ENCODE measurements at regions not wholly inside any gene's neighbourhood (a gene's known extent, or its start where the extent isn't known, plus 50 kb on each side); places are given as distances from the start of the nearest gene placed in this dataset.

DNA sequence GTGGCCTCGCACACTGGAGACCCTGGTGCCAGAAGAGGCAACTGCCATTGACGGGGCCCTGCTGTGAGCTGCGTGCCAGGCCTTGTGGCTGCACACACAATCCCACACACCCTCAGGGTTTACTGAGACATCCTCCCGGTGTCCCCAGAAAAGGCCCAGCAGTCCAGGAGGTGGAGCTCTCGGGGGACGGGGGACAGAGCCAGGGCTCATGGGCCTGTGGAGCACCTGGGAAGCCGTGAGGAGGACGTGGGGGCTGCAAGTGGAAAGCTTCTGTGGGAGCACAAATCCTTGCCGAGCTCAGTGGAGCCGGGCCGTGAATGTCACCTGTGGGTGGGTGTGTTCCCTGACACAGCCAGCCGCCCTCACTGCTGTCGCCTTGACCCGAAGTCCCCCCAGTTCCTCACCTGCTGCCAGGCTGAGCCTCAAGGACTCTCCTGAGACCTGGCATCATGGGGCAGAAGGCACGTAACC, 609.7 kb downstream of the TBC1D22A start:
- TF ChIP-seq CTCF (IDR thresholded peaks at IDR 0.05; ENCODE audit: extremely low read depth, missing control alignments): no peak
- DNase-seq (ENCODE audit: low spot score): no peak

- DNase-seq (ENCODE audit: low spot score): no peak
- no peak for TF ChIP-seq CTCF (IDR thresholded peaks at IDR 0.05; ENCODE audit: extremely low read depth, missing control alignments)
Observed at GRCh38 chr22:47371263-47372090, 609.0 kb downstream of the TBC1D22A start.

DNA sequence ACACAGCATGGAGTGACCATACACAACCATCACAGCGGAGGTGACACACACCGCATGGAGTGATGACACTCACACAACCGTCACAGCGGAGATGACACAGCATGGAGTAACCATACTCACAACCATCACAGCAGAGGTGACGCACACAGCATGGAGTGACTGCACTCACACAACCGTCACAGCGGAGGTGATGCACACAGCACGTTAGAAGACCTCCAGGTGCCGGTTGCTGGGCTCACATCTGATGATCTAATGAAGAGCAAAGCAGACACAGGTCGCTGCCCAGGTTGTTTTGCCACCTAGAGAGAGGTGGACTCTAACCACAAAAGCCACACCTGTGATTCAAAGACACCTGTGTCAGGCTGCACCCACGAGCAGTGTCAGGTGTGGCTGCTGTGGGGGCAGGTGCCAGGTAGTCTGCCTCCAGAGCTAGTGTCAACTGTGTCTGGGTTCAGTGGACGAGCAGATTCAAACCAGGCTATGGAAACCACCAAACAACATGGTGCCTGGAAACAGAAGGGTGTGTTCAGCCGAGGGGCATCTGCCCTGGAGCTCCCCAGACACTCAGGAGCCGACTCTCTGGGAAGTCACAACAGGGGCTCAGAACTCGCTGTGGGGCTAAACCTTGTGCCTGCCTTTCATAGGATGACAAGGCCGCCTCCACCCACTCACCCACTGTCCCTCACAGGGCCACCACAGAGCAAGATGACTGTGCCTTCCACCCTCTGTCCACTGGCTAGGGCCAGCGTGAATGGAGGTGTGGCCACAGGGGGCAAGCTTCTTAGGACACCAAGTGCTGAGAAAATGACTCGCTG, 608.2 kb downstream of the TBC1D22A start:
- DNase-seq (ENCODE audit: low spot score): no peak
- no peak for TF ChIP-seq CTCF (IDR thresholded peaks at IDR 0.05; ENCODE audit: extremely low read depth, missing control alignments)

- TF ChIP-seq CTCF (IDR thresholded peaks at IDR 0.05; ENCODE audit: extremely low read depth, missing control alignments): no peak
- no peak for DNase-seq (ENCODE audit: low spot score)
Observed at GRCh38 chr22:47369431-47370015, 607.1 kb downstream of the TBC1D22A start.

- DNase-seq (ENCODE audit: low spot score): no peak
- no peak for TF ChIP-seq CTCF (IDR thresholded peaks at IDR 0.05; ENCODE audit: extremely low read depth, missing control alignments)
Observed at GRCh38 chr22:47369020-47369419, 606.6 kb downstream of the TBC1D22A start.

GRCh38 chr22:47367993-47368945, 605.8 kb downstream of the TBC1D22A start:
- TF ChIP-seq CTCF (IDR thresholded peaks at IDR 0.05; ENCODE audit: extremely low read depth, missing control alignments): no peak
- DNase-seq (ENCODE audit: low spot score): no peak

All from GM20000 (cell line).